Suprapubic skin (tissue), 4 donors: ENCODE measurements at regions not wholly inside any gene's neighbourhood (a gene's known extent, or its start where the extent isn't known, plus 50 kb on each side); places are given as distances from the start of the nearest gene placed in this dataset.

Source experiments
- DNase-seq, 2 donors: peaks; one replicate each; pipeline ENCODE4 v3.0.0-alpha.2; 2019; ENCODE audit warnings: low spot score in 2 of 2
- H3K27ac ChIP-seq: fragments of 200-600 bp; sonication (generic); one replicate; pipeline ENCODE4 v1.5.1; 2019
- H3K27me3 ChIP-seq: fragments of 200-600 bp; sonication (generic); one replicate; pipeline ENCODE4 v1.5.1; 2019
- H3K36me3 ChIP-seq: fragments of 200-600 bp; sonication (generic); one replicate; pipeline ENCODE4 v1.5.1; 2019
- H3K4me1 ChIP-seq: fragments of 200-600 bp; sonication (generic); one replicate; pipeline ENCODE4 v1.5.1; 2019
- H3K4me3 ChIP-seq: fragments of 200-600 bp; sonication (generic); one replicate; pipeline ENCODE4 v1.5.1; 2019; ENCODE audit warnings: mild to moderate bottlenecking
- H3K9me3 ChIP-seq: fragments of 200-600 bp; sonication (generic); one replicate; pipeline ENCODE4 v1.5.1; 2019
- EP300 ChIP-seq: sonication (generic); formaldehyde crosslinking; IDR thresholded peaks from one replicate; pipeline ENCODE4 v1.6.1; 2017; ENCODE audit warnings: antibody characterized with exemption
- POLR2A ChIP-seq, 2 donors: fragments of 450-650 bp; IDR thresholded peaks; one replicate each; pipeline ENCODE4 v1.6.1; 2017; ENCODE audit warnings: antibody characterized with exemption in 2 of 2, mild to moderate bottlenecking in 2 of 2, moderate library complexity in 2 of 2
- POLR2AphosphoS5 ChIP-seq, 3 donors: sonication (generic); formaldehyde crosslinking; IDR thresholded peaks; one replicate each; pipeline ENCODE4 v1.6.1; 2017; ENCODE audit warnings: antibody characterized with exemption in 3 of 3
- WGBS: methylation state at CpG from one replicate; pipeline ENCODE4 v1.1.5; 2018; 5-methylcytosine and 5-hydroxymethylcytosine counted together
- TF ChIP-seq, protein P1 (sequence below), 2 donors: fragments of 200-600 bp in 1 of 2; fragments of 450-650 bp in 1 of 2; sonication (generic) in 1 of 2; IDR thresholded peaks; one replicate each; pipeline ENCODE4 v1.5.1; 2016 to 2019; ENCODE audit warnings: antibody characterized with exemption in 2 of 2, mild to moderate bottlenecking in 1 of 2, moderate library complexity in 1 of 2

DNA sequence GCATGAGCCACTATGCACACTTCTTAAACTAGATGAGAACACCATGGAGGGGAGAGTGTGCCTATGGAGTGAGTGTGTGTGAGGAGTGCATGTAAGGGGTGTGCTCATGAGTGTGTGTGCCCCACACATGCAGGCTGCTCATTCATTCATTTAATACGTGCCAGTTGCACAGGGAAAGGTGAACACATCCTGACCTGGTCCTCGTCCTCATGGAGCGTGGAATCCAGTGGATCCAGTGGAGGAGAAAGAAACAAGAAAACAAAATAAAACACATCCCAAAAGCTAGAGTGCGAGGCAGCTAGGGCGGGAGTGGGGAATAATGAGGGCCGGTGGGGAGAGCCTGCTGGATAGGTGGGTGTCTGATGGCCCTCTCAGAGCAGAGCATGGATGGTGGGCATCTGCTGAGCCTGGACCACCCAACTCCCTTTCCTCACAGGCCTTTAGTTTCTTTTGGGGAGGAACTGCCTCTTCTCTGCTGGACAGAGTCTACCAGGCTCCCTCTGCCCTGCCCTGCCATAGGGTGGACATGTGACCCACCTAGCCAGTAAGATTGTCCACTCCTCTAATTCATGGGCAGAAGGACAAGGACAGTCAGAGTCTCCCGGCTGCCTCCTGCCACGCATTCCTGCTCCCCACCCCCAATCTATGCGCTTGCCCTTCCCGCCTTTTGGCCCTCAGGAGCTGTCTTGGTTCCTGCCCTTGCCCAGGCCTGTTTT is 204.3 kb downstream of the RAB11FIP4 start:
- 74% methylated on average over 10 of the region's 10 CpGs for WGBS

DNA sequence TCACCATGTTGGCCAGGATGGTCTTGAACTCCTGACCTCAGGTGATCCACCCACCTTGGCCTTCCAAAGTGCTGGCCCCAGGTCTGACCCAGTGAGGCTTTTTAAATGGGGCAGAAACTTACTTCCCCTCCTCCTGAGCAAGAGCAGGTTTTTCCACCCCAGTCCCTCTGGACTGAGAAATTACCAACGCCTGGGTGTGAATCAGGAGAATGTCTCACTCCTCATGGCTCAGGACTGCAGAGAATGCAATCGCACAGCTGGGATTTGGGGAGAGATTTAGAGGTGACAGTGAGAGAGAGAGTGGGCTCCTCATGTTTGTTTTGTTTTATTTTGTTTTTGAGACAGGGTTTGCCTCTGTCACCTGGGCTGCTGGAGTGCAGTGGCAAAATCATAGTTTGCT is 203.6 kb downstream of the RAB11FIP4 start:
- Histone ChIP-seq H3K4me3 (no peak overlapping the region), H3K27me3 (no peaks in the 10 kb centered on the region), H3K4me1 (peaks cover 36% of the 10 kb centered on the region), H3K9me3 (no peaks in the 10 kb centered on the region), H3K27ac (no peak overlapping the region), H3K36me3 (no peaks in the 10 kb centered on the region)
- DNase-seq: peak in 1 of 2 donors; percentile 52
- TF ChIP-seq POLR2A (IDR thresholded peaks at IDR 0.05) (no peak), POLR2AphosphoS5 (IDR thresholded peaks at IDR 0.05) (no peak), EP300 (no peak)
- TF ChIP-seq, protein P1, sequence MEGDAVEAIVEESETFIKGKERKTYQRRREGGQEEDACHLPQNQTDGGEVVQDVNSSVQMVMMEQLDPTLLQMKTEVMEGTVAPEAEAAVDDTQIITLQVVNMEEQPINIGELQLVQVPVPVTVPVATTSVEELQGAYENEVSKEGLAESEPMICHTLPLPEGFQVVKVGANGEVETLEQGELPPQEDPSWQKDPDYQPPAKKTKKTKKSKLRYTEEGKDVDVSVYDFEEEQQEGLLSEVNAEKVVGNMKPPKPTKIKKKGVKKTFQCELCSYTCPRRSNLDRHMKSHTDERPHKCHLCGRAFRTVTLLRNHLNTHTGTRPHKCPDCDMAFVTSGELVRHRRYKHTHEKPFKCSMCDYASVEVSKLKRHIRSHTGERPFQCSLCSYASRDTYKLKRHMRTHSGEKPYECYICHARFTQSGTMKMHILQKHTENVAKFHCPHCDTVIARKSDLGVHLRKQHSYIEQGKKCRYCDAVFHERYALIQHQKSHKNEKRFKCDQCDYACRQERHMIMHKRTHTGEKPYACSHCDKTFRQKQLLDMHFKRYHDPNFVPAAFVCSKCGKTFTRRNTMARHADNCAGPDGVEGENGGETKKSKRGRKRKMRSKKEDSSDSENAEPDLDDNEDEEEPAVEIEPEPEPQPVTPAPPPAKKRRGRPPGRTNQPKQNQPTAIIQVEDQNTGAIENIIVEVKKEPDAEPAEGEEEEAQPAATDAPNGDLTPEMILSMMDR (IDR thresholded peaks at IDR 0.05): no peak
- WGBS: no CpG with 5 or more reads among the region's 2 CpGs

More for the DNA sequence above, 204.3 kb downstream of the RAB11FIP4 start:
- H3K4me3 ChIP-seq: no peak overlapping the region
- no peaks in the 10 kb centered on the region for H3K36me3 ChIP-seq
- no peaks in the 10 kb centered on the region for H3K9me3 ChIP-seq
- H3K27me3 ChIP-seq: no peaks in the 10 kb centered on the region
- peaks cover 36% of the 10 kb centered on the region for H3K4me1 ChIP-seq
- no peak for TF ChIP-seq EP300
- no peak for TF ChIP-seq POLR2A (IDR thresholded peaks at IDR 0.05)
- TF ChIP-seq, protein P1 (IDR thresholded peaks at IDR 0.05): no peak
- TF ChIP-seq POLR2AphosphoS5 (IDR thresholded peaks at IDR 0.05): no peak
- peak in 1 of 2 donors; percentile 54 for DNase-seq
- peak overlapping the region; percentile 57 for H3K27ac ChIP-seq

DNA sequence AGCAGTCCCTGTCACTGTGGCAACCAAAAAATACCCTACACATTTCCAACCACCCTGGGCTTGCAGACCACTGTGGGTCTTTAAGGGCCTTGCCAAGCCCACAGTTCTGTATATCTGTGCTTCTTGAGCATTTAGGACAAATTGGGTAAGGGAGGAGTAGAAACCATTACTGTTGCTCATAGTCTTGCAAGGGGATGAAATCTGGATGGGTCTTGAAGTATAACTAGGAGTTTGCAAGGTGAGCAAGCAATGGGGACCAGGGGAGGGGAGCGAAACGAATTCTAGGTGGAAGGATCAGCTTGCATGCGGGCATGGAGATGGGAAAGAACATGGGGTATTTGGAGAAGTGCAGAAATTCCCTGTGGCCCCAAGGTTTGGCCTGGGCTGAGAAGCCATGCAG is 202.9 kb downstream of the RAB11FIP4 start:
- peak in 1 of 2 donors; percentile 29 for DNase-seq
- H3K27me3 ChIP-seq: no peaks in the 10 kb centered on the region
- no peaks in the 10 kb centered on the region for H3K36me3 ChIP-seq
- peaks cover 36% of the 10 kb centered on the region for H3K4me1 ChIP-seq
- WGBS: 96% methylated on average over 3 of the region's 3 CpGs
- H3K9me3 ChIP-seq: no peaks in the 10 kb centered on the region
- H3K27ac ChIP-seq: no peak overlapping the region
- H3K4me3 ChIP-seq: no peak overlapping the region
- TF ChIP-seq POLR2AphosphoS5 (IDR thresholded peaks at IDR 0.05): no peak
- TF ChIP-seq, protein P1 (IDR thresholded peaks at IDR 0.05): no peak

DNA sequence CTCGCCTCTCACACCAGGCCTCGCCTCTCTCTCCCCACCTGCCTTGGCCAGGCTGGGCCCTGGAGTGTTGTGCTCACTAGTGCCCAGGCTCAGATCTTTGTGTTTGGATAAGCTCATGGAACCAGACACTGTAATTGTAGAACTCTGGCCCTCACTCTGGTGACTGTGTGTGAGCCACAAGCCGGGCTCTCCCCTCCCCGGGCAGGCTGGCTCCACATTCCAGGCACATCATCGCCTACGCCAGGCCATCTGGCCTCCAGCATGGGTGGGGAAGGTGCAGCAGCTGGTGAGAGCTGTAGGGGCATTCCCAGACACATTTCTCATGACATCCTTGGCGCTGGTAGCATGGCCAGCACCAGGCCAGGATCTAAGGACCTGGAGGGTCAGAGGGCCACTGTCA is 202.3 kb downstream of the RAB11FIP4 start:
- no peaks in the 10 kb centered on the region for H3K9me3 ChIP-seq
- WGBS: 60% methylated on average over 1 of the region's 7 CpGs
- H3K27ac ChIP-seq: no peak overlapping the region
- no peaks in the 10 kb centered on the region for H3K27me3 ChIP-seq
- TF ChIP-seq, protein P1 (IDR thresholded peaks at IDR 0.05): no peak
- TF ChIP-seq POLR2A (IDR thresholded peaks at IDR 0.05) (no peak), EP300 (no peak), POLR2AphosphoS5 (IDR thresholded peaks at IDR 0.05) (no peak)
- DNase-seq: no peak
- no peak overlapping the region for H3K4me3 ChIP-seq
- peaks cover 36% of the 10 kb centered on the region for H3K4me1 ChIP-seq
- H3K36me3 ChIP-seq: no peaks in the 10 kb centered on the region

DNA sequence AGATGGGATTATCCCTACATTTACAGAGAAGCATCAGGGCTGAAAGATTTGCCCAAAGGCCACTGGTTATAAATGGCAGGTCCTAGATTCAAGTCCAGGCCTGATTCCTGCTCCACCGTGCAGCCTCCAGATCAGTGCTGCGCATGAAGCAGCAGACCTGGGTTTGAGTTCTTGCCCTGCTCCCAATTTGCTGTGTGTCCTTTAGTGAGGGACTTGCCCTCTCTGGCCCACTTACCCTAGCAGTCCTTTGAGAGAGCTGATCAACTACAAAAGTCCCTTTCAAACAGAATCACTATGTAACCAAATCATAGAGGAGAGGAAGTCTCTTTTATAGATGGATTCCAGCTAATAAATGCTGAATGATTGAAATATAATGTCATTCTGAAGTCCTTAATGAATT is 200.4 kb downstream of the RAB11FIP4 start:
- no peak for DNase-seq
- H3K4me1 ChIP-seq: peaks cover 29% of the 10 kb centered on the region
- no peaks in the 10 kb centered on the region for H3K36me3 ChIP-seq
- TF ChIP-seq EP300 (no peak), POLR2AphosphoS5 (IDR thresholded peaks at IDR 0.05) (no peak), POLR2A (IDR thresholded peaks at IDR 0.05) (no peak)
- TF ChIP-seq, protein P1 (IDR thresholded peaks at IDR 0.05): no peak
- WGBS: 78% methylated on average over 2 of the region's 2 CpGs
- H3K4me3 ChIP-seq: no peak overlapping the region
- H3K27me3 ChIP-seq: no peaks in the 10 kb centered on the region
- no peak overlapping the region for H3K27ac ChIP-seq
- no peaks in the 10 kb centered on the region for H3K9me3 ChIP-seq
